Activated CD4-positive, alpha-beta T cell treated with anti-CD3 and anti-CD28 coated beads, Interleukin-2, amount 50 U/mL, for 48 hours (primary cell): ENCODE measurements at regions not wholly inside any gene's neighbourhood (a gene's known extent, or its start where the extent isn't known, plus 50 kb on each side); places are given as distances from the start of the nearest gene placed in this dataset.

ENCODE experiments used
- DNase-seq, 2 experiments: peaks; one replicate each; pipeline ENCODE4 v3.0.0-alpha.2; 2020

DNA sequence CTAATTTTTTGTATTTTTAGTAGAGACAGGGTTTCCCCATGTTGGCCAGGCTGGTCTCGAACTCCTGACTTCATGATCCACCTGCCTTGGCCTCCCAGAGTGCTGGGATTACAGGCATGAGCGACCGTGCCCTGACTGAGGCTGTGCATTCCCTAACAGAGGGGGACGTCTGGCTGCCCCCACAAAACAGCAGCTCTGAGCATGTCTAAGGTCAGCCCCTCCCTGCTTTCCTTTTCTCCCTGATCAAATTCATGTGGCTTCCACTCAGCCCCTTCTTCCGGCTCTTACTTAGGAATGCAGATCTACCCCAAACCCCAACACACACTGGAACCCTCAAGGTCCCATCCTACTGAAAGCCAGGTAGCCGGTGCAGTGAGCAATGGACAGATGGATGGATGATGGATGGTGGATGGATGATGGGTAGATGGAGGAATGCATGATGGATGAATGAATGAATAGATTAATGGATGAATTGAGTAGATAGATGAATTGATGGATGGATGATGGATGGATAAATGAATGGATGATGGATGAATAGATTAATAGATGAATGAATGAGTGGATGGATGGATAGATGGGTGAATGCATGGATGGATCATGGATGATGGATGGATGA, 91.5 kb upstream of the BHLHE23 start:
- DNase-seq, result no peak

DNA sequence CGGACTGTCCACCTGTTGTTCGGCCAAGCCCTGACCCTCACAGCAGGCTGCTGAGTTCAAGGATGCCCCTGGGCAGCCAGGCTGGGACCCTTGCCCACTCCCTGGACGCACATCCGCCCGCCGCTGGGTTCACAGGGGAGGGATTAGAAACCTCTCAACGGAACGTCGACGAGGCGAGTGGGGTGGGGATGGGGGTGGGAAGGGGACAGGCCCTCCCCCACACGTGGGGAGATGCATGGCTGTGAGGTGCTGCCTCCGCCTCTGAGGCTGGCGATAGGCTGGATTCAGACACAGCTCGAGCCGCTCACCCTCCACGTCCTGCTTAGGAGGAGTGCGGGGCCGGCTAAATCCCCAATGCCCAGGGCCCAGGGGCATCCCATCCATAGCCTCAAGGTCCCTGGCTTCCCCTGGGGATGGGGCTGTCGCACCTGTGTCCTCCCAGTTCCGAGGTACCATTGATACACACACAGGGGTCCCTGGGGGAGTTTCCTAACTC, 90.6 kb upstream of the BHLHE23 start:
- DNase-seq, result no peak

DNA sequence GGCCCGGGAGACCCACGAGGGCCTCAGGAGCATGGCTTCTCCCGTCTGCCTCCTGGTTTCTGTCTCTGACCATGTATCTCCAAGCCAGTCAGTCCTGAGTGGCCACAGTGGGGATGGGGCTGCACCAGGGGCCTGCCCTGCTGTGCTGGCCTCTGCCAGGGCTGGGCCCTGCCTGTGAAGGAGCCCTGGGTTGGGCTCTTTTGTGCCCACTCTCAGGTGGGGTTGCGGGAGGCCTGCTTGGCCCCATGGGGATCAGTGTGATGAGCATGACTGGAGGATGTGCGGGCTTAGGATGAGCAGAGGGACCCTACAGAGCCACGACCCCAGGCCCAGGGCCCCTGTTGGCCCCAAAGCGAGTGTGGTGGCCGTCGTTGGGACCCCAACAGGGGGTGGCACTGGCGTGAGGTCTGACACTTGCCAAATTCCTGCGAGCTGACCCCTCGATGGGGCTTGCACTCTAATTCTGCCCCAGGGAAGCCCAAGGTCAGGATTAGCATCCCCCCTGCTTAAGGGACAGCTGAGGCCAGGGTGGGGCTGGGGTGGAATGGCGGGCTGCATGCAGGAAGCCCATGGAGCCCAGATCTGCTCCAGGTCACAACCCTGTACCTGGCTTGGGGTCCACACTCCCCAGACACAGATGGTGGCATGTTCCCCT, 90.0 kb upstream of the BHLHE23 start:
- DNase-seq, result no peak

DNA sequence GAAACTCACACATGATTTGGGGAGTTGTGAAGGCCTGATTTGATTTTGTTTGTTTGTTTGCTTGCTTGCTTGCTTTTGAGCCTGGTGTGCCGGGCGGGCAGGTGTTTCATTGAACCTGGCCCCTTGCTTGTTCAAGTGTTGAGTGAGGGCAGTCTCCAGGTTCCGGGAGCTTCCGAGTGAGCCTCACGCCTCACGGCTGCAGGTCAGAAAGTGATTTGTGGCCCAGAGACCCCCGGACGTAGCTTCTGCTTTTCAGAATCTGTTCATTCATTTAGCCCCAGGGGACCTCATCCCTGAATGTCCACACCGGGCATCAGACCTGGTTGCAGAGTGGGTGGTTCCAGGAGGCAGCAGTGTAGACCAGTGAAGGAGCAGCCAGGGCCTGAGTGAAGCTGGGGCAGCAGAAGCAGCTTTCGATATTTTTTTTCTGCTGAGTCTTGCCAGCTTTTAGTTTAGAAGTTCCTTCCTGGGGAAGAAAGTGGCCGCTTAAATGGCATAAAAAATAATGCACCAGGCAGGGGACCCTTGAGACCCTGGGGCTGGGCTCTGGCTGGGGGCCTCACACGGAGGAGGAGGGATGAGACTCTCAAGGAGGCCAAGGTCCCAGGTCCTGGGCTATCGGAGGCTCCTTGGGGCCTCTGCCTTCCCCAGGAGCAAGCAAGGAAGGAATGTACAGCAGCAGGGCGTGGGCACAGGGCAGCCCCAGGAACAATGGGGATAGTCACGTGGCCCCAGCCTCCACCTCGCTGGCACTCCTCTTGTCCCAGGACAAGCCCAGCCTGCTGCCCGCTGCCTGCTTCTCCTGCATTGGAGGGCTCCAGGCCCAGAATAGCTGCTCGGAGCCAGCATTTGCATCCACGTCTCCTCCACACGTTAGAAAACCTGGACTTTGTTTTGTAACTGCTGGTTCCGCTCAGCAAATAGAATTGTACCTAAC, 89.2 kb upstream of the BHLHE23 start:
- DNase-seq, result no peak

DNA sequence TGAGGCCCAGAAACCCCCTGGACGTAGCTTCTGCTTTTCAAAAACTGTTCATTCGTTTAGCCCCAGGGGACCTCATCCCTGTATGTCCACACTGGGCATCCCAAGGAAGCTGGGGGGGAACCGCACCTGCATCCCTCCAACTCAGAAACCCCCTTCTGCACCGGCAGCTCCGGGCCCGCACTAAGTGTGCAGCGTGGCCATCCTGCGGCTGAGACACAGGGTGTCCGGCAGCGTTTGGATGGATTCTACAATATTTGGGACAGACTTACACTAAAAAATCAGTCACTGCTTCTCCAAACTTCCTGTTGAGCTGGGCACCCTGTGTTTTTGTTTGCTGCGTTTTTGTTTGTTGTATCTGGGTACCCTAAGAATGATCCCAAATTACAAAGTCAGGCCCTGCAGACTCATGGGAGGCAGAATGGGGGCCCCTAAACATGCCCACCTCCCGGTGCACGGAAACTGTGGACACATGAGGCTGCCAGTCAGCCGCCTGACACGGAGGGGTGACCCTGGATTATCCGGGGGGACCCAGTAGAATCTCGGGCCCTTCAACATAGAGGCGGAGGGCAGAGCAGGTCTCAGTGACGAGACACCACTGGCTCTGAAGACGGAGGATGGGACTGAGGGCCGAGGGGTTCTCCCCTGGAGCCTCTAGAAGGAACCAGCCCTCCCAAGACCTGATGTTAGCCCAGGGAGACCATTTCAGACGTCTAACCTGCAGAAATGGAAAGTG, 88.2 kb upstream of the BHLHE23 start:
- DNase-seq, result no peak

DNA sequence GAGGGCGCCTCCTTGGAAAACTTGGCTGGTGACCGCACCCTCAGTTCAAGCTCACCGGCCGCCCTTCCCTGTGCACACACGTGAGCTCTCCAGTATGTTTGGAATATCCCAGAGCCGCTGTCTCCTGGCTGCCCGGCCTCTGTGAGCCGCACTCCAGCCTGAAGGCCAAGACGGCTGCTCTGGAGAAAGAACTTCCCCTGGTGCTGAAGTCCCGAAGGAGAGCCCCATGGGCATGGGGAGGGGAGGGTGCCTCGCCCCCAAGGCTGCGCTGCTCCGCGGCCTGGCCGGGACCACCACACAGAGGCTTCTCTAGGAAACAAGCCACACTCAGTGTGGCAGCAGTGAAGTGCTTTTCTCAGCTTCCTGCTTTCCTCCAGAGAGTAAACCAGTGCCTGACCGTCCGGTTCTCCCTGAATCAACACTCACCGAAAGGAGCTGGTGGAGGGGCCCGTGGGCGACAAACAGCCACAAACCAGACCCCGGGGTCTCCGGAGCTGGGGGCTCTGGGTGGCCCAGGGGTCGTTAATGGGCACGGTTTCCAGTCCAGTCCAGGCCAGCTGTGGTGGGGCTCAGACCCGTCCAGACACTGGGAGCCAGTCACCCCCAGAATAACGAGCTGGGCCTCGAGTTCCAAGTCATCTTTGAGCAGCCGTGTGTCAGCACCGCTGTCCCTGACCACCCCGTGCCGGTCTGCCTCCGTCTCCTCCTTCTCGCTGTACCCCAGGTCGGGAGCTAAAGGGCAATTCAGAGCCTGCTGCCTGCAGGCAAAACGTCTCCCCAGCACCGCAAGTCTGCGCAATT, 87.4 kb upstream of the BHLHE23 start:
- DNase-seq, result no peak

DNA sequence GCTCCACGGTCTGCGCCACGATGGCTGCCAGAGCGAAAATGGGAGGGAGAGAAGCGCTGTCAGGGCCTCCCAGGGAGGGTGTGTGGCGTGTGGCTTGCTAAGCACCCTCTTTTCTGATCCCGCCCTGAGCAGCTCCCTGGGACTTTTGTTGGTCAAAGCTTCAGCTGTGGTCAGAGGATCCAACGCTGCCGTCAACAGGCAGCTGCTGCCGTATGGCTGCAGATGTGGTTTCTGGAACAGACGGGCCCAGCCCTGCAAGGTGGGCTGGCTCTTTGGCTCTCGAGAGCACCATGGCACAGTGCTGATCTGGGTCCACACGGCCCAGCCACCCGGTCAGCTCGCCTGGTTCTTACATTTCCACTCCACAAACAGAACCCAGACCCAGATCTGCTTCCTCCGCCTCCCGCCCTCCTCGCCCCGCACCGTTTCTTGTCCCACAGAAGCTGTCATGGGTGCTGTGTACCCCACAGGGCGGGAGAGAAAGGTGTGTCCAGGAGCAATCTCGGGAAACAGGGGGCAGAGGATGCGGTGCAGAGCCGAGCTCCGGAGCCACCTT, 86.0 kb upstream of the BHLHE23 start:
- no peak for DNase-seq

DNA sequence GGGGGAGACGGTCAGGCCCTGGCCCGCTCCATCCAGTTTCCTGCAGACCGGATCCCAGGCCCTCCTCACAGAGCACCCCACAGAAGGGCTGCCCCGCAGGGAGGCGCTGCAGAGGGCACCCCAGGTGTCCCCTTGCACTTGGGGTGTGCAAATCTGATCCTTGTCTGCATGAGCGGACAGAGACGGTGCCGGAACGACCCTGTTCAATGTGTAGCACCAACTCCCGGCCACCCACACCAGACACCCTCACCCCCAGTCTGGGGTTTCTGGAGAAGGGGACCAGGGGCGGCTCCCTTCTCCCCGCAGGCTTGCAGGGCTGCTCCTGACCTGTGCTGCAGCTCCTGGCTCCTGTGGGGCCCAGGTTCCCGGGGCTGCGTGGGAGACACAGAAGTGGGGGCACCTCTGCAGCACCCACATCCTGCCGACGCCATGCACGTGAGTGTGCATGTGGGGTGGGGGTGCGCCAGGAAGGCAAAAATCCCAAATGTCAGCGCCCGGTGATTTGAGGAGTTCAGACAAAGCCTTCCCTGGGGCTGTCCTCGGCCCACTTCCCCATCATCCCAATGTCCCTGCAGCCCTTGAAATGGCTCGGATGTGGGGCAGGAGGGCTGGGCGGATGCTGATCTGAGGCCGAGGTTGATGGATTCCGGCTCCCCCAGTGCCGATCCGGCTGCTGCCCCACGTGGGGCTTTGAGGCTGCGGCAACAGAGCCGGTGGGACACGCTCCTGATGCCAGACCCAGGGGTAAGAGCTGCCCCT, 85.3 kb upstream of the BHLHE23 start:
- no peak for DNase-seq

DNA sequence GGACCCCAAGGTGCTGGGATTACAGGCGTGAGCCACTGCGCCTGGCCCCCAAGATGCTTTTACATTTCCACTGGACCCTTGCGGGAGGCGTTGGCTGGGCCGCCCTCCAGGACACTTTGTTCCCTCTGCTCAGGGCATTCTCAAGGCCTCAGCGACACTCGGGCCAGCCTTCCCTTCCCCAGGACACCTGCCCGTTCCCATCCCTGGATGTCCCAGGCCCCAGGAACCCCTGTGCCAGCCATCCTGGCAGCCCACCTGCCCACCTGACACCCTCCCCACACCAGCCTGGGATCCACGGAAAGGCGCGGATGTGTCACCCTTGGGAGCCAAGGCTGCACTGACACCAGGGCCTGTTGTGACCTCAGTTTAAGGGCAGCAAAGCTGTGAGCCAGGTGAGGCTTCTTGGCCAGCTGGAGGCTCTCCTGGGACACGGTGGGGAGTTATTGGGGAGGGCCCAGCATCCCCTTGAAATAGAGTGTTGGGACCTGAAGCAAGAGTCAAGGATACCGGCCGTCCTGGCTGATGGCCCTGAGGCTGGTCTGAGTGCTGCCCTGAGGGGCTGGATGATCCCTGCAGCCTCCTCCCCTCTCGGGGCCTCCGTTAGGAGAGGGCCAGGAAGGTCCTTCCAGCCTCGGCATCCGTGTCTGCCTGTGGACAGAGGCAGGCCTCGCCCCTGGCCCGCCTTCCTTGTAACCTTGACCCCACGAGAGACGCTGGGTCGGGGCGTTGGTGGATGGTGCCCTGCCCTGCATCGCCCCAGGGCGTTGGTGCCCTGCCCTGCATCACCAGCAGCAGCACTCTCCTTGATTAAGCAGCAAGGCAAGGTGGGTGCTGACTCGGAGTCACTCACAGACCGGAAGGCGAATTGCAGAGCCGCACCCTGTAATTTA, 84.2 kb upstream of the BHLHE23 start:
- DNase-seq, result no peak

DNA sequence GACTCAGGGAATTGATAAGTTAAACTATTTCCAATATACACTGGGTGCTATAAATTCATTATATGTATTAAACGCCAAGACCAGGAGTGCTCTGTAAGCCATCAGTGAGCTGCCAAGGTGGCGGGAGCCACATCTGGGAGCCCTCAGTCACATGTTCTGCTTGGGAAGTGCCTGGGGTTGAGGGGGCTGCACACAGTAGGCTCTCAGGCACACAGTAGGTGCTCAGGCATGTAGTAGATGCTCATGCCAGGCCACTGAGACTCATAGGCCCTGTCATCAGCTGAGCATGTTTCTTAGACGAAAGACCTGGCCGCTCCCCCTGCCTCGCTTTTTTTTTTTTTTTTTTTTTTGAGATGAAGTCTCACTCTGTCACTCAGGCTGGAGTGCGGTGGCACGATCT, 83.3 kb upstream of the BHLHE23 start:
- no peak for DNase-seq

DNA sequence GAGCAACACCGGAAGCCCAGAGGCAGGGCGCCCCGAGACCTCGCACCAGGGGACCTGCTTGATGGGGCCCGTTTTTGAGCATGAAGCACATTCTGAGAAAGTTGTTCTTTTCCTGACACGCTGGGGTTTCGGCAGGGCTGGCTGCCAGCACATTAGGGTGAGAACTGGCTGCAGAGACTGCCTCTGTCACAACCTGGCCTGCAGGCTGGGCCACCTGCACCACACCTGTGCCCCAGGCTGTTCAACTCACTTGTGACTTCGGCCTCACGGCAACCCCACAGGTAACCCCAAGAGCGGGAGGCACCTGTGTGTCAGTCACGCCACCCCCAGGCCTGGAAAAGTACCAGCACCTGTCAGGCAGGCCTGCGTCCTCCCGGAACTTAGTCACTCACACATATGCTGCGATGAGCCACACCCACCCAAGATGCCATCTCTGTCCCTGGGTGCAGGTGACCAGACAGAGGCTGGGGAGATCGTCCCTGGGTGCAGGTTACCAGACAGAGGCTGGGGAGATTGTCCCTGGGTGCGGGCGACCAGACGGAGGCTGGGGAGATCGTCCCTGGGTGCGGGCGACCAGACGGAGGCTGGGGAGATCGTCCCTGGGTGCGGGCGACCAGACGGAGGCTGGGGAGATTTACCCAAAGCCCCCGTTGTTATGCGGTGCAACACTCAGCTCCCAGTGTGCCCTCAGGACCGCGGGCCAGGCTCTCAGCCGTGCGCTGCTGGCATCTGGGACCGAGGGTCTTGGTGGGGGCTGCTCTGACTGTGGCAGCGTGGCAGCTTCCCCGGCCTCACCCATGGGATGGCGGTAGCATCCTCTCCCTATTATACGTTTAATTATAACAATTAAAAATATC, 82.5 kb upstream of the BHLHE23 start:
- DNase-seq, result no peak

DNA sequence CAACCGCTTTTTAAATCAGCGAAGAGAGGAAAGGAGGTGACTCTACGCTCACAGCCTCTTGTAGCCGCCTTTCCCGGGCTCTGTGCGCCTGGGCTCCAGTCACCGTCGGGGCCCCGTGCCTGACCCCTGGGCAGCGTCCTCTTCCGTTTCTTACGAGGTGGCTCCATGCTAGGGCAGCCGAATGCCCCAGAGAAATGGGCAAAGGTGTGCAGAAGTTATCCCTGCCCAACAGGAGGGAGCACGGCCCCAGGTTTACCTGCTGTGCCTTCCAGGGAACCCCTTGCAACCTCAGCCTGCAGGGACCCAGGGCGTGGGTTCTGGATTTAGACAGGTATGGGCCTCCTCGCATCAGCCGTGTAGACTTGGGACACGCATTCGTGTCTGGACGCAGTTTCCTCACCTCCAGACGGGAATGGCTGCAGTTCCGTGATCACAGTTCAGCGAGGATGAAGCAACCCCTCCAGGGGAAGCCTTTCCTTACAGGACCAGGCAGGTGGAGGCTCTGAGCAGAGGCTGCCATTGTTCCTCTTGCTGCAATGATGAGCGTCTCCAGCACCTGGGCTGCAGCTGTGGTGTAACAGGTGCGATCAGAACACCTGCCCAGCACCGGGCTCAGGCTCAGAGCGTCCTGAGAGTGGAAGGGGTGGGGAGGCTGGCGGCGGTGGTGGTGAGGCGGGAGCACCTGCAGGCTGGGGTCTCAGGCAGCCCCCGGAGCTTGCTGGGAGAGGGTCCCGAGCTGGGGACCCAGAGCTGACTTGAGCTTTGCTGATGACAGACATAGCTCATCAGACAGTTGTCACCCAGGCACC, 81.3 kb upstream of the BHLHE23 start:
- DNase-seq, result no peak

DNA sequence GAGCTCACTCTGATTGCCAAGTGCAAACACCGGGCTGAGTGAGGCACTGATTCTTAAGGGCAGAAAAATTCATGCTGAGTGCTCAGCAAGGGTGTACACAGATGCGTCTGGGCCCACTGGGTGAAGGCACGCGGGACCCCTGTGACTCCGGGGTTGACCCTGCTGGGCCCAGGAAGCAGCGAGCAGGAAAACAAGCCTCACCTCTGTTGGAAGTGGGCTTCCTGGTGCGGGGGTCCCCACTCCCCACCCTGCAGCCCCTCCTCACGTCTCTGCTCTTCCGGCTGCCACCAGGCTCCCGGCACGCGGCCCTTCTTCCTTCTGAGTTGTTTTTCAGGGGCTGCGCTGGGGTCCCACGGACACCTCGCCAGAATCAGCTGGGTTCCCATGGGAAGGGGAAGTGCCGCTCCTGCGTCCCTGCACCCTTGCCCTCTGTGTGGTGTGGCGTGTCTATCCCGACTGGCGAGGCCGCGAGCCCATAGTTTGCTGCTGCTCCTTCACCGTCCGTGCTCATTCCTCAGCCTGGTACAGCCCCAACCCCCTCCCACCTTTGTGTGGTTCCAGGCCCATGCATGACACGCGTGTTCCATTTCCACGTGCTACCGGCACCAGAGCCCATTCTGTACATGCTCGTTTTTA, 80.6 kb upstream of the BHLHE23 start:
- DNase-seq, result no peak

DNA sequence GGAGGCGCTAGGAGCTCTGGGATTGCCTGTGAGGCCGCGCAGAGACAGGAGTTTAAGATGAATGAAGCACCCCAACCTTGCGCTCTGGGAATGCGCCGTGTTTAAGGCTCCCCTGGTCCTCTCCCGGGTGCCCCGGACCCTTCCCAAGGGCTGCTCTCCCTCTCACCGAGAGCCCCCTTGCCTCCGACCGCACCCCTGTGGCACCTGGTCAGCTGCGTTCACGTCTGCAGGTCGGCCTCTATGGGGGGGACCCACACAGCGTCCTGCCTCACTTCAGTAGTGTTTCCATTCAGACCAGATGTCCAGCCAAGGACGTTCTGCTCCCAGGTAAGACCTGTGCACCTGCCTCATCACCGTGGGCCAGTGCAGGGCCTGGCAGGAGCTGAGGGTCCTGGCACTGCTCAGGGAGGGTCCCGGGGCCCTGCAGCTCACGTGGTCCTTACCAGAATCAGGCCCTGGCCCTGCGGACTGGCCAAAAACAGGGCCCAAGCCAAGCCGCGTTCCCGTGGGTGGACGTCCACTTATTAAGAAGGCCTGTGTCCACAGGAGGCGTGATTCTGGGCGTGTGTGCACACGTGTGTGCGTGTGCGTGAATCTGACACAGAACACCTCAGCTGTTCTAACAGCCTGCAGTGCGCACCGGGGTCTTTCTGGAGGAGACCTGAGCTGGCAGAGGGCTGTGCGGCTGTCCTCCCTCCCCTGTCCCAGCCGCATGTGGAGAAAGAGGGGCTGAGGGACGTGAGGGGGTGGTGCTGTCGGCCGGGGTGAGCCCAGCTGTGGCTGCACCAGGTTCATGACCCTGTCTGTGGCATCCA, 79.9 kb upstream of the BHLHE23 start:
- DNase-seq, result no peak

DNA sequence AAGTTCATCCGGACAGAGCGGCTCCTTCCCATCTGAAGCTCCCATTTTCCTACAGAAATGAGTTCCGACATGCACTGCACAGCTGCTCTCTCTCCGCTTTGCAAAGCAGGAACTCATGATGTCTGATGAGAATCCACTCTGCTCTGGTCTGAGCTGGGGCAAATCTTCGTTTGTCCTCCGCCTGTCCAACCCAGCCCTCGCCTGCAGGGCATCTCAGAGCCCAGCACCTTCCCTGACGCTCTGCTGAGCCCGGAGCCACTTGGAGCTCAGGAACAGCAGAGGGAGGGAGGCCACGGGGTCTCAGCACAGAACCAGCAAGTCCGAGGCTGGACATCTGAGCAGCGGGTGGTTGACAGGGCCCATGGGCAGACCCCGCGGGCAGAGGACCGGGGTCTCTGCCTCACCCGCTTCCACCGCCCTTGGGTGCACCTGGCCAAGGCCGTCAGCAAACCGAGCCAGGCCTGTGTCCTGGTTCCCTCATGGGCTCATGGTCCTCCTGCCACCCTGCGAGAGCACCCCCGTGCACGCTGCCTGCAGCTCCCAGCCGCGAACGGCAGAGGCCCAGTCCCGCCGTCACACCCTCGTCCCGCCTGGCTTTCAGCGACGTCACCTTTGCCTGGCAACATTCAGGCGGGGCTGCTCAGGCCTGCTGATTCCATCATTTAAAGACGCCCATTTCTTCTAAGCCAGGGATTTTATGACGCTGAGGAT, 78.5 kb upstream of the BHLHE23 start:
- DNase-seq, result no peak

DNA sequence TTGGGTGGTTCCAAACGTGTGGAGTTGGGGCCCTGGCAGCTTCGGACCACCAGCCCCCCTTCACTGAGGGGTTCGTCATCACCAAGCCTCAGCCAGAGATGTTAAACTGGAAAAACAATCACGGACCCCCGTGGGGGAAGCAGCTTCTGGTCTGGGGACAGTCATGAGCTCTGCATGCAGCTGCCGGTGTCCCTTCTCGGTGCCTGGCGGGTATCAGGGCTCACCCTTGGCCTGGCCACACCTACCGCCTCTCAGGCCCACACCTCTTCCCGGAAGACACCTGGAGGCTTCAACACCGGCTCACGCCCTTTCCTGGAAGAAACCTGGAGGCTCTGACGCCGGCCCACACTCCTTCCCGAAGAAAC, 77.8 kb upstream of the BHLHE23 start:
- no peak for DNase-seq
